ENCODE measurements at regions not wholly inside any gene's neighbourhood (a gene's known extent, or its start where the extent isn't known, plus 50 kb on each side); places are given as distances from the start of the nearest gene placed in this dataset.

DNA sequence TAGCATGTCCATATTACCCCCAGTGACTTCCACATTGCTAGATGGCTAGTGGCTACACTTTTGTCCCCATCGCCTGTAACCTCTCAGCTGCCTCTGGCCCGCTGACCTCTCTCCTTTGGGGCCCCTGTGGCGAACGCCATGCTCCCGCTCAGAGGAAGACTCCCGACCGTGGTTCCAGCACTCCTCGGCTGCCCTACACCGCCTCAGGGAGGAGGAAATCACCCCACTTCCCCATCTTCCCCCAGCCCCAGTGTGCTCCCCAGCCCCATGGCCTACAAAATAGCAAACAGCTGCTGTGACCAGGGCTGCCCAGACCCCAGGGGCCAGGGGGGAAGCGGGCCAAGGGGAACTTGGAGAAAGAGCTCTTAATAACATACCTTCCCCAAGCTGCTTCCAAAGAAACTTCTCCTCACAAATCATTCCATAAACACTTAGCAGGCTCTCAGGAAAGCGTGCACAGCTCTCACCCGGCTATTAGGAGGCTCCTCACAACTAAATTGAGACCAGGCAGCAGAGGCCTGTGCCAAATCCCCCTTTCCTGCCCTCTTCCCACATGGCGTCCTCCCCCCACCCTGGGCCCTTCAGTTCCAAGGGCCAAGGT is 63.5 kb upstream of the WNT11 start:
- TF ChIP-seq POLR2AphosphoS5 (IDR thresholded peaks at IDR 0.05) (no peak), POLR2A (IDR thresholded peaks at IDR 0.05; ENCODE audit: low read depth) (no peak), EP300 (IDR thresholded peaks at IDR 0.05) (no peak)
- TF ChIP-seq, protein P1, sequence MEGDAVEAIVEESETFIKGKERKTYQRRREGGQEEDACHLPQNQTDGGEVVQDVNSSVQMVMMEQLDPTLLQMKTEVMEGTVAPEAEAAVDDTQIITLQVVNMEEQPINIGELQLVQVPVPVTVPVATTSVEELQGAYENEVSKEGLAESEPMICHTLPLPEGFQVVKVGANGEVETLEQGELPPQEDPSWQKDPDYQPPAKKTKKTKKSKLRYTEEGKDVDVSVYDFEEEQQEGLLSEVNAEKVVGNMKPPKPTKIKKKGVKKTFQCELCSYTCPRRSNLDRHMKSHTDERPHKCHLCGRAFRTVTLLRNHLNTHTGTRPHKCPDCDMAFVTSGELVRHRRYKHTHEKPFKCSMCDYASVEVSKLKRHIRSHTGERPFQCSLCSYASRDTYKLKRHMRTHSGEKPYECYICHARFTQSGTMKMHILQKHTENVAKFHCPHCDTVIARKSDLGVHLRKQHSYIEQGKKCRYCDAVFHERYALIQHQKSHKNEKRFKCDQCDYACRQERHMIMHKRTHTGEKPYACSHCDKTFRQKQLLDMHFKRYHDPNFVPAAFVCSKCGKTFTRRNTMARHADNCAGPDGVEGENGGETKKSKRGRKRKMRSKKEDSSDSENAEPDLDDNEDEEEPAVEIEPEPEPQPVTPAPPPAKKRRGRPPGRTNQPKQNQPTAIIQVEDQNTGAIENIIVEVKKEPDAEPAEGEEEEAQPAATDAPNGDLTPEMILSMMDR (IDR thresholded peaks at IDR 0.05): no peak
